CD14-positive monocyte (primary cell): ENCODE measurements at regions not wholly inside any gene's neighbourhood (a gene's known extent, or its start where the extent isn't known, plus 50 kb on each side); places are given as distances from the start of the nearest gene placed in this dataset.
"Not testable (repeated sequence)": the region's sequence is repeated elsewhere in the genome, so short reads cannot be mapped to it uniquely, and the experiment has no call there.

Experiments
- DNase-seq, 3 donors: peaks; one replicate each; pipeline ENCODE4 v3.0.0-alpha.2; 2011 to 2022
- H2AFZ ChIP-seq: 2 replicates; pipeline ENCODE4 v1.6.0; 2012; ENCODE audit warnings: mild to moderate bottlenecking, low read depth, low read length, inconsistent platforms; ENCODE audit not compliant: insufficient read depth, poor library complexity, severe bottlenecking
- H3K27ac ChIP-seq, 2 donors: 1 replicate in 1 of 2; 2 replicates in 1 of 2; pipeline ENCODE4 v1.5.1; 2012 to 2013; ENCODE audit warnings: low read length in 2 of 2, control low read depth in 1 of 2, inconsistent platforms in 1 of 2, low read depth in 1 of 2, mild to moderate bottlenecking in 1 of 2
- H3K27me3 ChIP-seq, 2 donors: one replicate each; pipeline versions ENCODE4 v1.6.0 to v1.6.1; 2011 to 2013; ENCODE audit warnings: low read length in 2 of 2; ENCODE audit not compliant: control insufficient read depth in 2 of 2, insufficient read depth in 2 of 2
- H3K36me3 ChIP-seq, 2 donors: replicated peaks in 1 of 2; 1 replicate in 1 of 2; 2 replicates in 1 of 2; pipeline versions ENCODE4 v1.5.1 to v1.6.1; 2012 to 2013; ENCODE audit warnings: low read length in 2 of 2, control low read depth in 1 of 2, inconsistent platforms in 1 of 2, mild to moderate bottlenecking in 1 of 2; ENCODE audit not compliant: insufficient read depth in 2 of 2, control insufficient read depth in 1 of 2
- H3K4me1 ChIP-seq, 2 donors: 1 replicate in 1 of 2; 2 replicates in 1 of 2; pipeline versions ENCODE4 v1.5.1 to v1.6.1; 2012 to 2013; ENCODE audit warnings: low read length in 2 of 2, control low read depth in 1 of 2, inconsistent platforms in 1 of 2, mild to moderate bottlenecking in 1 of 2, moderate library complexity in 1 of 2; ENCODE audit not compliant: insufficient read depth in 2 of 2, control insufficient read depth in 1 of 2
- H3K4me2 ChIP-seq: replicated peaks from 2 replicates; pipeline ENCODE3; 2012; ENCODE audit warnings: low read length, moderate library complexity, mild to moderate bottlenecking; ENCODE audit not compliant: poor library complexity, severe bottlenecking; ENCODE audit errors: extremely low read depth
- H3K4me3 ChIP-seq, 3 experiments: fragments of 200-600 bp in 1 of 3; sonication (generic) in 1 of 3; replicated peaks in 1 of 3; 1 replicate in 2 of 3; 2 replicates in 1 of 3; pipeline ENCODE4 v1.5.1; 2011 to 2013; ENCODE audit warnings: low read length in 3 of 3, mild to moderate bottlenecking in 3 of 3, control low read depth in 2 of 3, low read depth in 2 of 3, inconsistent platforms in 1 of 3, moderate library complexity in 1 of 3
- H3K79me2 ChIP-seq: 2 replicates; pipeline ENCODE4 v1.6.0; 2012; ENCODE audit warnings: mild to moderate bottlenecking, control low read depth, inconsistent platforms, low read length, moderate library complexity; ENCODE audit not compliant: insufficient read depth
- H3K9ac ChIP-seq: 2 replicates; pipeline ENCODE4 v1.6.0; 2017; ENCODE audit warnings: low read length, mild to moderate bottlenecking; ENCODE audit not compliant: insufficient read depth, poor library complexity, severe bottlenecking
- H3K9me3 ChIP-seq, 2 donors: replicated peaks in 1 of 2; 1 replicate in 1 of 2; 2 replicates in 1 of 2; pipeline versions ENCODE4 v1.5.1 to v1.6.1; 2012 to 2013; ENCODE audit warnings: low read length in 2 of 2, control low read depth in 1 of 2; ENCODE audit not compliant: control insufficient read depth in 1 of 2, insufficient read depth in 1 of 2
- H4K20me1 ChIP-seq: 2 replicates; pipeline ENCODE4 v1.6.0; 2012; ENCODE audit warnings: mild to moderate bottlenecking, low read length, control low read depth, moderate library complexity; ENCODE audit not compliant: insufficient read depth
- H3K27ac Mint-ChIP-seq, 7 donors: one replicate each; pipeline ENCODE4 v1.8.0; 2020; ENCODE audit warnings: mild to moderate bottlenecking in 7 of 7, mixed read lengths in 7 of 7, moderate library complexity in 6 of 7, inconsistent platforms in 2 of 7
- H3K27me3 Mint-ChIP-seq, 3 donors: one replicate each; pipeline ENCODE4 v1.8.0; 2021 to 2022; ENCODE audit warnings: low read depth in 3 of 3, mild to moderate bottlenecking in 3 of 3, mixed read lengths in 3 of 3, moderate library complexity in 3 of 3, inconsistent platforms in 1 of 3
- H3K36me3 Mint-ChIP-seq, 2 donors: one replicate each; pipeline ENCODE4 v1.8.0; 2020; ENCODE audit warnings: mixed read lengths in 2 of 2, inconsistent platforms in 1 of 2, mild to moderate bottlenecking in 1 of 2
- H3K4me1 Mint-ChIP-seq: one replicate; pipeline ENCODE4 v1.8.0; 2020; ENCODE audit warnings: mild to moderate bottlenecking, mixed read lengths
- H3K4me3 Mint-ChIP-seq, 2 donors: one replicate each; pipeline ENCODE4 v1.8.0; 2020; ENCODE audit warnings: mild to moderate bottlenecking in 2 of 2, mixed read lengths in 2 of 2, moderate library complexity in 1 of 2
- H3K9me3 Mint-ChIP-seq, 7 donors: one replicate each; pipeline ENCODE4 v1.8.0; 2020 to 2022; ENCODE audit warnings: mixed read lengths in 7 of 7, mild to moderate bottlenecking in 6 of 7, moderate library complexity in 6 of 7, inconsistent platforms in 2 of 7
- CTCF ChIP-seq: fragments of 200-600 bp; IDR thresholded peaks from one replicate; pipeline ENCODE4 v1.8.0; 2022; ENCODE audit warnings: antibody characterized with exemption, mild to moderate bottlenecking
- WGBS: methylation state at CpG from one replicate; pipeline ENCODE4 v1.1.5; 2013; ENCODE audit warnings: missing lambda C conversion rate; ENCODE audit not compliant: insufficient coverage; 5-methylcytosine and 5-hydroxymethylcytosine counted together
- intact Hi-C, 2 donors: fragments of 100-400 bp; cut with micrococcal nuclease; formaldehyde crosslinking; loops; one replicate each; pipeline versions ENCODE4 v1.15.0 to v1.15.1; 2023

GRCh38 chr11:87517351-87517750, 479.6 kb downstream of the TMEM135 start:
- Histone ChIP-seq H3K9ac (no peak overlapping the region), H3K4me1 (no peaks in the 10 kb centered on the region), H3K4me2 (no peak overlapping the region), H3K27ac (no peak overlapping the region), H3K36me3 (no peaks in the 10 kb centered on the region), H3K27me3 (no peaks in the 10 kb centered on the region), H2AFZ (no peak overlapping the region), H3K9me3 (no peaks in the 10 kb centered on the region), H4K20me1 (no peaks in the 10 kb centered on the region), H3K4me3 (no peak overlapping the region), H3K79me2 (no peaks in the 10 kb centered on the region)
- Mint-ChIP-seq H3K4me1 (no peaks in the 10 kb centered on the region), H3K27me3 (peaks cover 0 to 1% (median 0%) of the 10 kb centered on the region in 3 donors), H3K4me3 (no peak overlapping the region), H3K27ac (no peak overlapping the region), H3K36me3 (no peaks in the 10 kb centered on the region), H3K9me3 (peaks cover 0 to 5% (median 3%) of the 10 kb centered on the region in 7 donors)
- TF ChIP-seq CTCF: no peak
- no peak for DNase-seq
- intact Hi-C loops: no loop called here

- intact Hi-C loops, H3K4me2 ChIP-seq, H3K27ac ChIP-seq, H2AFZ ChIP-seq, H3K4me3 ChIP-seq, H3K4me3 Mint-ChIP-seq, H3K27me3 Mint-ChIP-seq, H3K4me1 Mint-ChIP-seq, H4K20me1 ChIP-seq, H3K4me1 ChIP-seq, H3K79me2 ChIP-seq, H3K27me3 ChIP-seq, H3K36me3 ChIP-seq, H3K9me3 ChIP-seq, H3K36me3 Mint-ChIP-seq, DNase-seq, H3K9ac ChIP-seq, H3K27ac Mint-ChIP-seq: not testable (repeated sequence)
- no CpG with 5 or more reads among the region's 2 CpGs for WGBS
- H3K9me3 Mint-ChIP-seq: peaks cover 0 to 10% (median 6%) of the 10 kb centered on the region in 7 donors
These were observed 470.0 kb downstream of the TMEM135 start for GRCh38 chr11:87507722-87508121.

- H3K27ac ChIP-seq, H3K36me3 ChIP-seq, H2AFZ ChIP-seq, H3K27ac Mint-ChIP-seq, H3K27me3 Mint-ChIP-seq, H3K36me3 Mint-ChIP-seq, H3K4me2 ChIP-seq, H3K4me1 Mint-ChIP-seq, H3K4me1 ChIP-seq, H3K4me3 Mint-ChIP-seq, H3K4me3 ChIP-seq, DNase-seq, intact Hi-C loops, H3K9me3 ChIP-seq, H4K20me1 ChIP-seq, H3K79me2 ChIP-seq, H3K27me3 ChIP-seq, H3K9ac ChIP-seq: not testable (repeated sequence)
- WGBS: no CpG with 5 or more reads among the region's 6 CpGs
- H3K9me3 Mint-ChIP-seq: peaks cover 0 to 11% (median 6%) of the 10 kb centered on the region in 7 donors
These were observed 469.2 kb downstream of the TMEM135 start for GRCh38 chr11:87506946-87507345.
